SHP77 treated with DMSO at 0.1 percent for 48 hours (cell line): ENCODE measurements at regions not wholly inside any gene's neighbourhood (a gene's known extent, or its start where the extent isn't known, plus 50 kb on each side); places are given as distances from the start of the nearest gene placed in this dataset.

ENCODE experiments used
- DNase-seq: peaks from one replicate; lab custom pipeline; 2025; lab: John Stamatoyannopoulos, UW

GRCh38 chr11:87428266-87428665, 390.5 kb downstream of the TMEM135 start:
- DNase-seq: no peak

GRCh38 chr11:87425943-87426342, 388.2 kb downstream of the TMEM135 start:
- no peak for DNase-seq

- no peak for DNase-seq
These were observed 387.7 kb downstream of the TMEM135 start for GRCh38 chr11:87425391-87425790.

- DNase-seq: no peak
These were observed 385.4 kb downstream of the TMEM135 start for GRCh38 chr11:87423161-87423560.

- DNase-seq: no peak
These were observed 384.8 kb downstream of the TMEM135 start for GRCh38 chr11:87422566-87422965.

- DNase-seq: peak; percentile 42
These were observed 383.7 kb downstream of the TMEM135 start for GRCh38 chr11:87421422-87421821.

- no peak for DNase-seq
These were observed 380.2 kb downstream of the TMEM135 start for GRCh38 chr11:87417951-87418350.

GRCh38 chr11:87405843-87406242, 368.1 kb downstream of the TMEM135 start:
- DNase-seq: no peak

- DNase-seq: no peak
These were observed 367.6 kb downstream of the TMEM135 start for GRCh38 chr11:87405356-87405755.

GRCh38 chr11:87401653-87402052, 363.9 kb downstream of the TMEM135 start:
- no peak for DNase-seq

- DNase-seq: no peak
These were observed 361.6 kb downstream of the TMEM135 start for GRCh38 chr11:87399341-87399740.

GRCh38 chr11:87398931-87399330, 361.2 kb downstream of the TMEM135 start:
- no peak for DNase-seq

GRCh38 chr11:87397011-87397865, 359.5 kb downstream of the TMEM135 start:
- DNase-seq: no peak

- no peak for DNase-seq
These were observed 357.2 kb downstream of the TMEM135 start for GRCh38 chr11:87394924-87395323.

GRCh38 chr11:87392665-87393064, 354.9 kb downstream of the TMEM135 start:
- DNase-seq: no peak

GRCh38 chr11:87391496-87391895, 353.8 kb downstream of the TMEM135 start:
- no peak for DNase-seq

GRCh38 chr11:87384078-87384729, 346.5 kb downstream of the TMEM135 start:
- no peak for DNase-seq

GRCh38 chr11:87374038-87374807, 336.5 kb downstream of the TMEM135 start:
- no peak for DNase-seq
